GM23338 (cell line): ENCODE measurements at regions not wholly inside any gene's neighbourhood (a gene's known extent, or its start where the extent isn't known, plus 50 kb on each side); places are given as distances from the start of the nearest gene placed in this dataset.
A peak's percentile ranks its signal among the peaks of the same experiment; 100 is the strongest.

Experiments
- ATAC-seq: fragments of 200-7000 bp; cut with Tn5 transposase; 3 replicates; pipeline ENCODE4 v1.9.1; 2020
- DNase-seq: peaks from one replicate; pipeline ENCODE4 v3.0.0-alpha.2; 2015; ENCODE audit warnings: low spot score
- H2AFZ ChIP-seq: fragments of 200-600 bp; sonication (generic); 2 replicates; pipeline ENCODE4 v1.8.0; 2016; ENCODE audit warnings: antibody characterized with exemption, mild to moderate bottlenecking, moderate library complexity
- H3F3A ChIP-seq: fragments of 200-600 bp; sonication (generic); replicated peaks from 2 replicates; pipeline ENCODE4 v1.8.0; 2017; ENCODE audit warnings: antibody characterized with exemption, mixed run types, low read depth
- H3K27ac ChIP-seq: fragments of 200-600 bp; sonication (generic); 2 replicates; pipeline ENCODE4 v1.6.1; 2016; ENCODE audit warnings: low read depth
- H3K27me3 ChIP-seq: fragments of 200-600 bp; sonication (generic); 2 replicates; pipeline ENCODE4 v1.8.0; 2016; ENCODE audit warnings: mild to moderate bottlenecking, mixed run types, moderate library complexity; ENCODE audit not compliant: insufficient read depth
- H3K36me3 ChIP-seq: fragments of 200-600 bp; sonication (generic); 2 replicates; pipeline ENCODE4 v1.8.0; 2016; ENCODE audit warnings: mild to moderate bottlenecking; ENCODE audit not compliant: insufficient read depth
- H3K4me1 ChIP-seq: fragments of 200-600 bp; sonication (generic); 2 replicates; pipeline ENCODE4 v1.8.0; 2016; ENCODE audit warnings: mild to moderate bottlenecking, moderate library complexity; ENCODE audit not compliant: insufficient read depth
- H3K4me2 ChIP-seq: fragments of 200-600 bp; sonication (generic); 2 replicates; pipeline ENCODE4 v1.7.1; 2017; ENCODE audit warnings: mixed run types
- H3K4me3 ChIP-seq: fragments of 200-600 bp; sonication (generic); 2 replicates; pipeline ENCODE4 v1.6.1; 2016; ENCODE audit warnings: mixed run types
- H3K79me2 ChIP-seq: fragments of 200-600 bp; sonication (generic); replicated peaks from 2 replicates; pipeline ENCODE4 v1.8.0; 2017; ENCODE audit warnings: mild to moderate bottlenecking; ENCODE audit not compliant: insufficient read depth
- H3K9me2 ChIP-seq: fragments of 200-600 bp; sonication (generic); 2 replicates; pipeline ENCODE4 v1.8.0; 2017; ENCODE audit not compliant: insufficient read depth
- H4K20me1 ChIP-seq: fragments of 200-600 bp; sonication (generic); replicated peaks from 2 replicates; pipeline ENCODE4 v1.8.0; 2017; ENCODE audit warnings: mild to moderate bottlenecking; ENCODE audit not compliant: insufficient read depth
- H3K27ac Mint-ChIP-seq: 2 replicates; pipeline ENCODE4 v1.8.0; 2020; ENCODE audit warnings: inconsistent platforms, mild to moderate bottlenecking, moderate library complexity, mixed read lengths
- H3K27me3 Mint-ChIP-seq: 3 replicates; pipeline ENCODE4 v1.8.0; 2022; ENCODE audit warnings: low read depth, mild to moderate bottlenecking, moderate library complexity, mixed read lengths, inconsistent platforms; ENCODE audit not compliant: insufficient read depth, poor library complexity
- H3K36me3 Mint-ChIP-seq: 3 replicates; pipeline ENCODE4 v1.8.0; 2021; ENCODE audit warnings: low read depth, mild to moderate bottlenecking, inconsistent platforms, moderate library complexity, mixed read lengths
- H3K4me1 Mint-ChIP-seq: 3 replicates; pipeline ENCODE4 v1.8.0; 2020; ENCODE audit warnings: mild to moderate bottlenecking, inconsistent platforms, mixed read lengths
- H3K4me3 Mint-ChIP-seq: 3 replicates; pipeline ENCODE4 v1.8.0; 2021; ENCODE audit warnings: moderate library complexity, mild to moderate bottlenecking, inconsistent platforms, mixed read lengths
- H3K9me3 Mint-ChIP-seq: 3 replicates; pipeline ENCODE4 v1.8.0; 2020; ENCODE audit warnings: moderate library complexity, mild to moderate bottlenecking, inconsistent platforms, mixed read lengths
- CREB1 ChIP-seq: fragments of 250-450 bp; sonication (Bioruptor Pico); IDR thresholded peaks from 2 replicates; pipeline ENCODE4 v1.5.0; 2020; ENCODE audit warnings: low read depth, mild to moderate bottlenecking, moderate library complexity
- ETS1 ChIP-seq: IDR thresholded peaks from 2 replicates; pipeline ENCODE4 v1.6.1; 2016; ENCODE audit warnings: antibody characterized with exemption
- EZH2 ChIP-seq: fragments of 200-600 bp; sonication (generic); IDR thresholded peaks from one replicate; pipeline ENCODE4 v1.8.0; 2017; ENCODE audit warnings: antibody characterized with exemption, mild to moderate bottlenecking, low read depth; ENCODE audit not compliant: unreplicated experiment
- NANOG ChIP-seq: IDR thresholded peaks from 2 replicates; pipeline ENCODE4 v1.6.1; 2016; ENCODE audit warnings: antibody characterized with exemption, borderline replicate concordance
- POLR2AphosphoS5 ChIP-seq: IDR thresholded peaks from 2 replicates; pipeline ENCODE4 v1.6.1; 2016; ENCODE audit warnings: antibody characterized with exemption, low read depth
- STAT1 ChIP-seq: IDR thresholded peaks from one replicate; pipeline ENCODE4 v1.6.1; 2016; ENCODE audit warnings: antibody characterized with exemption; ENCODE audit not compliant: unreplicated experiment
- ZNF114 ChIP-seq: fragments of 250-450 bp; sonication (Bioruptor Pico); IDR thresholded peaks from 2 replicates; pipeline ENCODE4 v1.5.0; 2020; ENCODE audit warnings: mild to moderate bottlenecking, moderate library complexity
- ZNF331 ChIP-seq: fragments of 250-450 bp; sonication (Bioruptor Pico); IDR thresholded peaks from 2 replicates; pipeline ENCODE4 v1.5.0; 2020; ENCODE audit warnings: low read depth, mild to moderate bottlenecking, moderate library complexity
- ZNF462 ChIP-seq: fragments of 250-450 bp; sonication (Bioruptor Pico); IDR thresholded peaks from 2 replicates; pipeline ENCODE4 v1.5.0; 2020; ENCODE audit warnings: mild to moderate bottlenecking, moderate library complexity
- TF ChIP-seq, protein P1 (sequence below), 2 experiments: fragments of 200-600 bp in 1 of 2; sonication (generic) in 1 of 2; conservative IDR thresholded peaks; 2 replicates each; pipeline versions ENCODE4 v1.5.1 to v1.6.1; 2016 to 2017; ENCODE audit warnings: antibody characterized with exemption in 2 of 2, low read depth in 2 of 2, mild to moderate bottlenecking in 2 of 2, moderate library complexity in 1 of 2
- TF ChIP-seq, protein P2 (sequence below): IDR thresholded peaks from one replicate; pipeline ENCODE4 v1.6.1; 2018; ENCODE audit warnings: antibody characterized with exemption; ENCODE audit not compliant: unreplicated experiment

DNA sequence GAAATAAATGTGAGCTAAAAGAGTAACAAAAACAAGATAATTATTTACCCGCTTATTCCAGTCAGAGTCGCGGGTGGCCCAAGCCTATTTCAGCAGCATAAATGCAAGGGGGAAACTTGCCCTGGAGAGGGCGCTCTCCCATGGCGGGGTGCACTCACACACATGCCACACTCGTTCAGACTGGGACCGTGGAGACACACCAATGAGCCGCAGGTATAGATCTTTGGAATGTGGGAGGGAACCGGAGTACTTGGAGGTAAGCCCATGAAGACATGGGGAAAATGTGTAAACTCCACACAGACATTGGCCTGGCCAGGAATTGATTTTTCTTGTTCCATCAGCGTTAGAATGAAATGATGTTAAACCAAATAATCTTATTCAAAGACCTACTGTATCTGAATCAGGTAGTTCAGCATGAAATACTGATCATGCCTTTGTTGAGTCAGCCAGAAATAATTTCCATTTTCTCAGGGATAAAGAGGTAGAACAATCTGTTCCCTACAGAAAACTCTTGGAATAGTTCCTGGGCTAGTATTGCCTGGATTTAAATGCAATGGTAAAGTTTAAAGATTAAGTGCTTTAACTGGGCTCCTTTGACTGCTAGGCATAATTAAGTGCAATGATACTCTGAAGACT lies 191.5 kb downstream of the MCHR2 start (continued):
- TF ChIP-seq, protein P1, sequence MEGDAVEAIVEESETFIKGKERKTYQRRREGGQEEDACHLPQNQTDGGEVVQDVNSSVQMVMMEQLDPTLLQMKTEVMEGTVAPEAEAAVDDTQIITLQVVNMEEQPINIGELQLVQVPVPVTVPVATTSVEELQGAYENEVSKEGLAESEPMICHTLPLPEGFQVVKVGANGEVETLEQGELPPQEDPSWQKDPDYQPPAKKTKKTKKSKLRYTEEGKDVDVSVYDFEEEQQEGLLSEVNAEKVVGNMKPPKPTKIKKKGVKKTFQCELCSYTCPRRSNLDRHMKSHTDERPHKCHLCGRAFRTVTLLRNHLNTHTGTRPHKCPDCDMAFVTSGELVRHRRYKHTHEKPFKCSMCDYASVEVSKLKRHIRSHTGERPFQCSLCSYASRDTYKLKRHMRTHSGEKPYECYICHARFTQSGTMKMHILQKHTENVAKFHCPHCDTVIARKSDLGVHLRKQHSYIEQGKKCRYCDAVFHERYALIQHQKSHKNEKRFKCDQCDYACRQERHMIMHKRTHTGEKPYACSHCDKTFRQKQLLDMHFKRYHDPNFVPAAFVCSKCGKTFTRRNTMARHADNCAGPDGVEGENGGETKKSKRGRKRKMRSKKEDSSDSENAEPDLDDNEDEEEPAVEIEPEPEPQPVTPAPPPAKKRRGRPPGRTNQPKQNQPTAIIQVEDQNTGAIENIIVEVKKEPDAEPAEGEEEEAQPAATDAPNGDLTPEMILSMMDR (conservative IDR thresholded peaks at IDR 0.05; ENCODE audit: low read depth in 2 of 2): peak; percentile 94 to 98
- TF ChIP-seq ZNF331: no peak
- TF ChIP-seq, protein P2, sequence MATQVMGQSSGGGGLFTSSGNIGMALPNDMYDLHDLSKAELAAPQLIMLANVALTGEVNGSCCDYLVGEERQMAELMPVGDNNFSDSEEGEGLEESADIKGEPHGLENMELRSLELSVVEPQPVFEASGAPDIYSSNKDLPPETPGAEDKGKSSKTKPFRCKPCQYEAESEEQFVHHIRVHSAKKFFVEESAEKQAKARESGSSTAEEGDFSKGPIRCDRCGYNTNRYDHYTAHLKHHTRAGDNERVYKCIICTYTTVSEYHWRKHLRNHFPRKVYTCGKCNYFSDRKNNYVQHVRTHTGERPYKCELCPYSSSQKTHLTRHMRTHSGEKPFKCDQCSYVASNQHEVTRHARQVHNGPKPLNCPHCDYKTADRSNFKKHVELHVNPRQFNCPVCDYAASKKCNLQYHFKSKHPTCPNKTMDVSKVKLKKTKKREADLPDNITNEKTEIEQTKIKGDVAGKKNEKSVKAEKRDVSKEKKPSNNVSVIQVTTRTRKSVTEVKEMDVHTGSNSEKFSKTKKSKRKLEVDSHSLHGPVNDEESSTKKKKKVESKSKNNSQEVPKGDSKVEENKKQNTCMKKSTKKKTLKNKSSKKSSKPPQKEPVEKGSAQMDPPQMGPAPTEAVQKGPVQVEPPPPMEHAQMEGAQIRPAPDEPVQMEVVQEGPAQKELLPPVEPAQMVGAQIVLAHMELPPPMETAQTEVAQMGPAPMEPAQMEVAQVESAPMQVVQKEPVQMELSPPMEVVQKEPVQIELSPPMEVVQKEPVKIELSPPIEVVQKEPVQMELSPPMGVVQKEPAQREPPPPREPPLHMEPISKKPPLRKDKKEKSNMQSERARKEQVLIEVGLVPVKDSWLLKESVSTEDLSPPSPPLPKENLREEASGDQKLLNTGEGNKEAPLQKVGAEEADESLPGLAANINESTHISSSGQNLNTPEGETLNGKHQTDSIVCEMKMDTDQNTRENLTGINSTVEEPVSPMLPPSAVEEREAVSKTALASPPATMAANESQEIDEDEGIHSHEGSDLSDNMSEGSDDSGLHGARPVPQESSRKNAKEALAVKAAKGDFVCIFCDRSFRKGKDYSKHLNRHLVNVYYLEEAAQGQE: no peak
- no peak for TF ChIP-seq STAT1
- no peak for TF ChIP-seq EZH2
- TF ChIP-seq NANOG: no peak

GRCh38 chr6:99808992-99809391 lies 185.0 kb downstream of the MCHR2 start:
- H3K27me3 ChIP-seq: no peaks in the 10 kb centered on the region
- no peaks in the 10 kb centered on the region for H3K9me2 ChIP-seq
- H3K4me2 ChIP-seq: no peak overlapping the region
- no peaks in the 10 kb centered on the region for H4K20me1 ChIP-seq
- no peak for DNase-seq
- Mint-ChIP-seq H3K27ac (no peak overlapping the region), H3K36me3 (no peaks in the 10 kb centered on the region), H3K27me3 (no peaks in the 10 kb centered on the region), H3K9me3 (peaks cover 3% of the 10 kb centered on the region; the same call in 1 of the 3 replicates), H3K4me1 (peaks cover 17% of the 10 kb centered on the region), H3K4me3 (no peak overlapping the region)
- no peak for ATAC-seq
- H3K27ac ChIP-seq: no peak overlapping the region
- no peaks in the 10 kb centered on the region for H3K79me2 ChIP-seq
- H2AFZ ChIP-seq: no peak overlapping the region
- H3K36me3 ChIP-seq: no peaks in the 10 kb centered on the region
- H3K4me1 ChIP-seq: peaks cover 3% of the 10 kb centered on the region
- no peak overlapping the region for H3K4me3 ChIP-seq
- no peaks in the 10 kb centered on the region for H3F3A ChIP-seq
- TF ChIP-seq CREB1 (CRISPR knock-in tag) (no peak), ZNF114 (no peak), EZH2 (no peak), POLR2AphosphoS5 (no peak), ZNF462 (no peak), ETS1 (no peak), NANOG (no peak), STAT1 (no peak)
